ENCODE measurements at regions not wholly inside any gene's neighbourhood (a gene's known extent, or its start where the extent isn't known, plus 50 kb on each side); places are given as distances from the start of the nearest gene placed in this dataset.

DNA sequence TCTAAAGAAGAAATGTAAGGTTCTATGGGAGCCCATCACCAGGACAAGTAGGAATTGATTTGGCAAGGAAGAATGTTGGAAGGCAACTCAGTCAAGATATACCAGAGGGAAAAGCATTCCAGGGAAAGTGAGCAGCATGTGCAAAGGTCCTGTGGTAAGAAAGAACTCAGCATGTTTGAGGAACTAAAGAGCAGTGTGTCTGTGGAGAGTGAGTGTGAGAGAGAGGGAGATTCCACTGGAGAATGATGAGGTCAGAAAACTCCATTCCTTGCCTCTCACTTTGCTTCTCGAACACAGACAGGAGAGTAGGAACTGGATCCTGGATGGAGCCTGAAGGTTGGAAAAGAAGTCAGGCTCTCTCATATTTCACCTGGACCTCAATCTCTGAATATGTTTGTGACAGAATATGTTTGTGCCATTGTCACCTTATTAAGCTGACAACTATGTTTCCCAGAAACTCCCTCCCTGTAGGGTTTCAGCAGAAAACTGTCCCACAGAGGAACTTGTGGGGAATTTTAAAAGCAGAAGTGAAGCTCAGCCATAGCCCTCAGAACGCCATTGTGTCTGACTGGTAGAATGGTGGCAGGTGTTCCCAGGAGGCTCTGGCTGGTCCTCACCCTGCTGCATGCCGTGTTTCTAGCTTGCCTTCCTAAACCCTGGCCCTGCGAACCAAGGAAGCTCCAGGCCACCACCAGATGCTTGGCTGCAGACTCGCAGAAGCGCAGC lies 382.4 kb upstream of the XYLT1 start:
- no peaks in the 10 kb centered on the region for H3K27me3 ChIP-seq (ENCODE audit: control insufficient read depth, low read length)
- no peak overlapping the region for H3K4me3 ChIP-seq (ENCODE audit: low read length)
- no peaks in the 10 kb centered on the region for H4K20me1 ChIP-seq (ENCODE audit: control insufficient read depth, insufficient read depth, low read depth, low read length)
- H3K4me1 ChIP-seq (ENCODE audit: control insufficient read depth, low read length), result no peaks in the 10 kb centered on the region
- no peaks in the 10 kb centered on the region for H3K36me3 ChIP-seq (ENCODE audit: control insufficient read depth, low read length)
- no peaks in the 10 kb centered on the region for H3K79me2 ChIP-seq (ENCODE audit: control insufficient read depth, low read length)
- no peak overlapping the region for H3K27ac ChIP-seq (ENCODE audit: low read depth, low read length)
- H3K9me2 ChIP-seq (replicated peaks; ENCODE audit: control insufficient read depth, low read length), result no peaks in the 10 kb centered on the region
- TF ChIP-seq CTCF (IDR thresholded peaks at IDR 0.05; ENCODE audit: low read depth, low read length, poor library complexity, severe bottlenecking), result no peak
- H3K9me3 ChIP-seq (ENCODE audit: control insufficient read depth, insufficient read depth, low read length), result no peaks in the 10 kb centered on the region
- no peaks in the 10 kb centered on the region for H3F3A ChIP-seq (ENCODE audit: control insufficient read depth, insufficient read depth)
- H3K4me2 ChIP-seq (ENCODE audit: low read length), result no peak overlapping the region

DNA sequence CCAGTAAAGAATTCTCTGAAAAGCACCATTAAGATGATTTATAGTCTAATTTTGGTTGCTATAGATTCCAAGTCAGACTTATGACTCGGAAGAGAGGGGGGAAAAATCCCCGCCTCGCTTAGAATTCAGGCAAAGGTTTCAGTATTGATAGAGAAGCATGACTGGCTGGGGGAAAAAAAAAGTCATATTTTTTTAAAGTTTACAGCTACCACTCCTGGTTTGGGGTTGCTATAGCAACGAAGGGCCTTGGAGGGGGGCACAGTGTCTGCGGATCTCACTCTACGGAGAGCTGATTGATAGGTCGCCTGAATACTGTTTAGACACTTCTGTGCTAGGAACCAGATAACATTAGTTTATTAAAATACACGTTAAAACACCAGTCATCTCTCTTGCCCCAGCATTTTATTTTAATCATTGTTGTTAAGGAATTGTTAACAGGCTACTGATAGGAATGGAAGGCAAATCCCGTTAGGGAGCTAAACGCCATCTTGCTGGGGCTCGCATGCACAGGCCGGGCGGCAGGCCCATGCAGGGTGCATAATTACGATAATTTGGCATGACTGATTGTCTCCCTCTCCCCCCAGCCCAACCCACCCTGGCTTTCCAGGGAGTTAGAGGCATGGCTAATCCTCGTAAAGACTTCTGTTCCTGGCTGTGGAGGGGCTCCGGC lies 380.0 kb upstream of the XYLT1 start:
- Histone ChIP-seq H3K27ac (ENCODE audit: low read depth, low read length) (no peak overlapping the region), H3K4me2 (ENCODE audit: low read length) (no peak overlapping the region), H3K9me2 (replicated peaks; ENCODE audit: control insufficient read depth, low read length) (no peaks in the 10 kb centered on the region), H3F3A (ENCODE audit: control insufficient read depth, insufficient read depth) (no peaks in the 10 kb centered on the region), H3K36me3 (ENCODE audit: control insufficient read depth, low read length) (no peaks in the 10 kb centered on the region), H3K4me3 (ENCODE audit: low read length) (no peak overlapping the region), H3K4me1 (ENCODE audit: control insufficient read depth, low read length) (no peaks in the 10 kb centered on the region), H3K27me3 (ENCODE audit: control insufficient read depth, low read length) (no peaks in the 10 kb centered on the region), H3K9me3 (ENCODE audit: control insufficient read depth, insufficient read depth, low read length) (no peaks in the 10 kb centered on the region), H4K20me1 (ENCODE audit: control insufficient read depth, insufficient read depth, low read depth, low read length) (no peaks in the 10 kb centered on the region), H3K79me2 (ENCODE audit: control insufficient read depth, low read length) (no peaks in the 10 kb centered on the region)
- TF ChIP-seq CTCF (IDR thresholded peaks at IDR 0.05; ENCODE audit: low read depth, low read length, poor library complexity, severe bottlenecking) (no peak), EZH2phosphoT487 (IDR thresholded peaks at IDR 0.05; ENCODE audit: borderline replicate concordance, low read length) (no peak)

DNA sequence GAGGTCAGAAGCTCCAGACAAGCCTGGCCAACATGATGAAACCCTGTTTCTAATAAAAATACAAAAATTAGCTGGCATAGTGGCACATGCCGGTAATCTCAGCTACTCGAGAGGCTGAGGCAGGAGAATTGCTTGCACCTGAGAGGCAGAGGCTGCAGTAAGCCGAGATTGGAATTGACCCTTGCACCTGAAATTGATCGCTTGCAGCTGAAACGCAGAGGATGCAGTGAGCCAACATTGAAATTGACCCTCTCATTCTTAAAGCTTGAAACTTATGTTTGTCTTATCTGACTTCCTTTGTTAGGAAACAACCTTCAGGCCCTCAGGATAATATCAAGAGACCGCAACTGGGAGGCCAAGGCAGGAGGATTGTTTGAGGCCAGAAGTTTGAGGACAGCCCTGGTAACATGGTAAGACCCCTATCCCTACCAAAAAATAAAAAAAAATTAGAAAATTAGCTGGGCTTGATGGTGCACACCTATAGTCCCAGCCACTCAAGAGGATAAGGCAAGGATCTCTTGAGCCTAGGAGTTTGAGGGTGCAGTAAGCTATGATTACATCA lies 376.6 kb upstream of the XYLT1 start:
- no peak overlapping the region for H3K27ac ChIP-seq (ENCODE audit: low read depth, low read length)
- H3K4me2 ChIP-seq (ENCODE audit: low read length), result no peak overlapping the region
- no peaks in the 10 kb centered on the region for H3K9me2 ChIP-seq (replicated peaks; ENCODE audit: control insufficient read depth, low read length)
- no peaks in the 10 kb centered on the region for H3K79me2 ChIP-seq (ENCODE audit: control insufficient read depth, low read length)
- no peak overlapping the region for H3K4me3 ChIP-seq (ENCODE audit: low read length)
- no peaks in the 10 kb centered on the region for H3F3A ChIP-seq (ENCODE audit: control insufficient read depth, insufficient read depth)
- H3K36me3 ChIP-seq (ENCODE audit: control insufficient read depth, low read length), result no peaks in the 10 kb centered on the region
- no peaks in the 10 kb centered on the region for H3K4me1 ChIP-seq (ENCODE audit: control insufficient read depth, low read length)
- H3K9me3 ChIP-seq (ENCODE audit: control insufficient read depth, insufficient read depth, low read length), result no peaks in the 10 kb centered on the region
- H4K20me1 ChIP-seq (ENCODE audit: control insufficient read depth, insufficient read depth, low read depth, low read length), result no peaks in the 10 kb centered on the region
- no peaks in the 10 kb centered on the region for H3K27me3 ChIP-seq (ENCODE audit: control insufficient read depth, low read length)
- TF ChIP-seq EZH2phosphoT487 (IDR thresholded peaks at IDR 0.05; ENCODE audit: borderline replicate concordance, low read length) (no peak), CTCF (IDR thresholded peaks at IDR 0.05; ENCODE audit: low read depth, low read length, poor library complexity, severe bottlenecking) (no peak)
